Smooth muscle cell (in vitro differentiated cells): ENCODE measurements at regions not wholly inside any gene's neighbourhood (a gene's known extent, or its start where the extent isn't known, plus 50 kb on each side); places are given as distances from the start of the nearest gene placed in this dataset.

Experiments
- DNase-seq: peaks from one replicate; lab custom pipeline; 2025; ENCODE audit not compliant: unreplicated experiment; lab: John Stamatoyannopoulos, UW
- H2AFZ ChIP-seq: fragments of 200-600 bp; sonication (generic); 2 replicates; pipeline ENCODE4 v1.6.0; 2016; ENCODE audit warnings: antibody characterized with exemption, low read depth, mild to moderate bottlenecking
- H3F3A ChIP-seq: fragments of 200-600 bp; sonication (generic); 2 replicates; pipeline ENCODE4 v1.6.0; 2017; ENCODE audit warnings: antibody characterized with exemption, low read depth
- H3K27ac ChIP-seq: fragments of 200-600 bp; sonication (generic); 2 replicates; pipeline ENCODE4 v1.5.1; 2016; ENCODE audit warnings: low read depth, mild to moderate bottlenecking
- H3K27me3 ChIP-seq: fragments of 200-600 bp; sonication (generic); 2 replicates; pipeline ENCODE4 v1.6.1; 2016; ENCODE audit warnings: low read depth, mild to moderate bottlenecking
- H3K36me3 ChIP-seq: fragments of 200-600 bp; sonication (generic); 2 replicates; pipeline ENCODE4 v1.5.1; 2016; ENCODE audit warnings: low read depth
- H3K4me1 ChIP-seq: fragments of 200-600 bp; sonication (generic); 2 replicates; pipeline ENCODE4 v1.5.1; 2016; ENCODE audit warnings: low read depth
- H3K4me2 ChIP-seq: fragments of 200-600 bp; sonication (generic); 2 replicates; pipeline ENCODE4 v1.6.0; 2016; ENCODE audit warnings: mild to moderate bottlenecking
- H3K4me3 ChIP-seq: fragments of 200-600 bp; sonication (generic); 2 replicates; pipeline ENCODE4 v1.5.1; 2016; ENCODE audit warnings: mild to moderate bottlenecking
- H3K79me2 ChIP-seq: fragments of 200-600 bp; sonication (generic); 2 replicates; pipeline ENCODE4 v1.6.0; 2016; ENCODE audit warnings: low read depth, mild to moderate bottlenecking
- H3K9ac ChIP-seq: fragments of 200-600 bp; sonication (generic); 2 replicates; pipeline ENCODE4 v1.6.0; 2016; ENCODE audit warnings: low read depth
- H3K9me3 ChIP-seq: fragments of 200-600 bp; sonication (generic); replicated peaks from 2 replicates; pipeline ENCODE4 v1.5.1; 2016; ENCODE audit warnings: low read depth
- H4K20me1 ChIP-seq: fragments of 200-600 bp; sonication (generic); 2 replicates; pipeline ENCODE4 v1.6.0; 2016; ENCODE audit warnings: low read depth
- CTCF ChIP-seq: fragments of 200-600 bp; sonication (generic); IDR thresholded peaks from 2 replicates; pipeline ENCODE4 v1.5.1; 2017; ENCODE audit warnings: borderline replicate concordance, mild to moderate bottlenecking, antibody characterized with exemption; ENCODE audit not compliant: insufficient read depth, poor library complexity, severe bottlenecking
- WGBS: methylation state at CpG from one replicate; pipeline ENCODE4 v1.1.7; 2016; ENCODE audit warnings: low lambda C conversion rate; 5-methylcytosine and 5-hydroxymethylcytosine counted together

DNA sequence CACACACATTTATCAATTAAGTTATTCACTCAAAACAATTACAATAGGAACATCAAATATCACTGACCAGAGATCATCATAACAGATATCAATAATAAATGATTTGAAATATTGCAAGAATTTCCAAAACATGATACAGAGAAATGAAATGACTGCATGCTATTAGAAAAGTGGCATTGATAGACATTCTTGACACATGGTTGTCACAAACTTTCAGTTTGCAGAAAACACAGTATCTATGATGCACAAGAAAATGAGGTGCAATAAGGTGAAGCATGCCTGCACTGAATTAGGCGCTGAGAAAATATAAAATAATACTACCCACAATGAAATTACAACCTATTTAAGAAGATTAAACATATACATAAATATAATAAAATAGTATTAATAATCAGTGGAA is 198.0 kb upstream of the SYT1 start:
- no peak overlapping the region for H3K4me2 ChIP-seq
- WGBS: 82% methylated on average over 1 of the region's 1 CpG
- no peak for DNase-seq
- H3K27ac ChIP-seq: no peak overlapping the region
- no peaks in the 10 kb centered on the region for H3K4me1 ChIP-seq
- no peaks in the 10 kb centered on the region for H3F3A ChIP-seq
- no peaks in the 10 kb centered on the region for H3K79me2 ChIP-seq
- H3K9me3 ChIP-seq: no peaks in the 10 kb centered on the region
- H3K9ac ChIP-seq: no peak overlapping the region
- no peak overlapping the region for H3K4me3 ChIP-seq
- TF ChIP-seq CTCF: no peak
- no peaks in the 10 kb centered on the region for H3K27me3 ChIP-seq
- H2AFZ ChIP-seq: no peak overlapping the region
- H3K36me3 ChIP-seq: no peaks in the 10 kb centered on the region
- H4K20me1 ChIP-seq: no peaks in the 10 kb centered on the region

DNA sequence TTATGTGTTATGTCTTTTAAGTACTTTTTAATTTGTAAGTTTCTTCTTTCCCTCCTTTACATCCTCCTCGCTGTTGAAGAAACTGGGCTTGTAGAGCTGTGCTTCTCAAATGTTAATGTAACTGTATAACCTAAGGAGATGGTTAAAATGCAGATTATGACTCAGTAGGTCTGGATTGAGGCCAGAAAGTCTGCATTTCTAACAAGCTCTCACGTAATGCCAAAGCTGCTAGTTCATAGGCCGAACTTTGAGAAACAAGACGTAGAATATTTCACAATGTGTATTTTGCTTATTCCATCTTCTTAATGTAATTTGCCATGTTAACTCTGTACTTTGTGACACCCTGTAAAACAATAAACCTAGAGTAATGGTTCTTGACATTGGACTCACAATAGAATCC is 193.3 kb upstream of the SYT1 start:
- Histone ChIP-seq H3K4me2 (peak overlapping the region; percentile 74), H2AFZ (peak overlapping the region; percentile 70), H3K4me1 (no peaks in the 10 kb centered on the region), H3K27ac (peak overlapping the region; percentile 74), H3K36me3 (no peaks in the 10 kb centered on the region), H3F3A (no peaks in the 10 kb centered on the region), H4K20me1 (no peaks in the 10 kb centered on the region), H3K9me3 (no peaks in the 10 kb centered on the region), H3K9ac (no peak overlapping the region), H3K27me3 (no peaks in the 10 kb centered on the region), H3K79me2 (no peaks in the 10 kb centered on the region), H3K4me3 (no peak overlapping the region)
- no peak for TF ChIP-seq CTCF
- WGBS: 34% methylated on average over 4 of the region's 4 CpGs
- no peak for DNase-seq

- H4K20me1 ChIP-seq: no peaks in the 10 kb centered on the region
- no peak overlapping the region for H3K4me3 ChIP-seq
- H2AFZ ChIP-seq: no peak overlapping the region
- H3F3A ChIP-seq: no peaks in the 10 kb centered on the region
- TF ChIP-seq CTCF: no peak
- no peaks in the 10 kb centered on the region for H3K27me3 ChIP-seq
- no peak for DNase-seq
- 97% methylated on average over 2 of the region's 2 CpGs for WGBS
- no peak overlapping the region for H3K4me2 ChIP-seq
- H3K9ac ChIP-seq: no peak overlapping the region
- H3K27ac ChIP-seq: no peak overlapping the region
- H3K36me3 ChIP-seq: no peaks in the 10 kb centered on the region
- no peaks in the 10 kb centered on the region for H3K79me2 ChIP-seq
- no peaks in the 10 kb centered on the region for H3K4me1 ChIP-seq
- no peaks in the 10 kb centered on the region for H3K9me3 ChIP-seq
These were observed 192.5 kb upstream of the SYT1 start for GRCh38 chr12:78672033-78672432.

GRCh38 chr12:78674311-78675090 is 190.1 kb upstream of the SYT1 start:
- H3K4me1 ChIP-seq: no peaks in the 10 kb centered on the region
- peak overlapping the region; percentile 27 for H3K27ac ChIP-seq
- no peaks in the 10 kb centered on the region for H3K79me2 ChIP-seq
- no peaks in the 10 kb centered on the region for H3F3A ChIP-seq
- DNase-seq: no peak
- no peaks in the 10 kb centered on the region for H4K20me1 ChIP-seq
- no peaks in the 10 kb centered on the region for H3K9me3 ChIP-seq
- WGBS: 82% methylated on average over 2 of the region's 2 CpGs
- peak overlapping the region; percentile 51 for H2AFZ ChIP-seq
- H3K4me2 ChIP-seq: no peak overlapping the region
- peak overlapping the region; percentile 34 for H3K9ac ChIP-seq
- no peaks in the 10 kb centered on the region for H3K27me3 ChIP-seq
- no peaks in the 10 kb centered on the region for H3K36me3 ChIP-seq
- no peak for TF ChIP-seq CTCF
- H3K4me3 ChIP-seq: no peak overlapping the region
